Thyroid gland (tissue), 4 donors: ENCODE measurements at regions not wholly inside any gene's neighbourhood (a gene's known extent, or its start where the extent isn't known, plus 50 kb on each side); places are given as distances from the start of the nearest gene placed in this dataset.

Experiments
- CTCF ChIP-seq, 6 experiments: fragments of 200-600 bp in 3 of 6; fragments of 450-650 bp in 3 of 6; sonication (generic) in 3 of 6; IDR thresholded peaks; one replicate each; pipeline ENCODE4 v1.5.1; 2016 to 2019; ENCODE audit warnings: antibody characterized with exemption in 6 of 6, mild to moderate bottlenecking in 2 of 6, inconsistent platforms in 1 of 6, moderate library complexity in 1 of 6
- POLR2A ChIP-seq, 2 donors: fragments of 450-650 bp; IDR thresholded peaks; one replicate each; pipeline ENCODE4 v1.6.1; 2017; ENCODE audit warnings: antibody characterized with exemption in 2 of 2, mild to moderate bottlenecking in 2 of 2, moderate library complexity in 1 of 2

- TF ChIP-seq CTCF (IDR thresholded peaks at IDR 0.05) (no peak), POLR2A (IDR thresholded peaks at IDR 0.05) (no peak)
Observed at GRCh38 chr20:63099456-63100173, 92.9 kb upstream of the BHLHE23 start.
